GM19035 (cell line): ENCODE measurements at regions not wholly inside any gene's neighbourhood (a gene's known extent, or its start where the extent isn't known, plus 50 kb on each side); places are given as distances from the start of the nearest gene placed in this dataset.
"Not testable (repeated sequence)": the region's sequence is repeated elsewhere in the genome, so short reads cannot be mapped to it uniquely, and the experiment has no call there.

Source experiments
- ATAC-seq: cut with Tn5 transposase; IDR thresholded peaks from one replicate; pipeline ENCODE4 v1.9.1; 2021; ENCODE audit not compliant: unreplicated experiment

DNA sequence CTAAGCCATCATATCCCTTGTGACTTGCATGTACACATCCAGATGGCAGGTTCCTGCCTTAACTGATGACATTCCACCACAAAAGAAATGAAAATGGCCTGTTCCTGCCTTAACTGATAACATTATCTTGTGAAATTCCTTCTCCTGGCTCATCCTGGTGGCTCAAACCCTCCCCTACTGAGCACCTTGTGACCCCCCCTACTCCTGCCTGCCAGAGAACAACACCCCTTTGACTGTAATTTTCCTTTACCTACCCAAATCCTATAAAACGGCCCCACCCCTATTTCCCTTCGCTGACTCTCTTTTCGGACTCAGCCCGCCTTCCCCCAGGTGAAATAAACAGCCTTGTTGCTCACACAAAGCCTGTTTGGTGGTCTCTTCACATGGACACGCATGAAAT, 390.0 kb downstream of the TUSC1 start:
- ATAC-seq: not testable (repeated sequence)

DNA sequence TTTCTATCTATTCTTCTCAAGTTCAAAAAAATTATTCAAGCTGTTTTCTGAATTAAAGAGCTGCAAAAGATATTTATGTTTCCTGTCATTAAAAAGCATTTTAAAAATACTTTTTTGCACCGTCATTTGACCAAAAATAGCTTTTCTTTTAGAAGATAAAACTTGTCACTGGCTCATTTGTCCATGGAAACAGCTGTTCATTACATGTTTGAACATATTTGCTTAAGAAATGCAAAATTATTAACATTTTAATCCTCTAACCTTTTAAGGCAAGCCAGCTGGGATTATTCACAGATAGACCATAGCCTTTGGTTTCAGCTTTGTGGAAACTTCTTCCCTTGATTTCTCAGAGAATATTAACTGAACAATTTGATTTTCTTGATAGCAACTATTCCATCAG, 393.9 kb downstream of the TUSC1 start:
- ATAC-seq: no peak

DNA sequence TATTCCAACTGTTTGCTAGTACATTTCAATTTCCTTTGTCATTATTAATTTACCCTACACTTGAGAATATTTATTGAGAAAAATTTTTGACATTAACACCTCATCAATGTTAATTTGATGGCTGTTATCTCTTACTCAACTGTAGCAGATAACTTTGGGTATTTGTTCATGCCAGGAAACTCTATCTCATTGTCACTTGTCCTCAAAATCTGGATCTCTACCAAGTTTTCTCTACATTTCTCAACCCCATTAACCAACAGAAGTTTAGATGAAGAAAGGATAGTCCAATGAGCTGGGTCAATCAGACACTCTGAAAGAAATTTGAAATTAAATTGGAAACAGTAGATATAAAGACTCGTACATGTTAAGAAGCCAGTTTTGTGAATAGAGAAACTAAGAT, 395.3 kb downstream of the TUSC1 start:
- no peak for ATAC-seq

DNA sequence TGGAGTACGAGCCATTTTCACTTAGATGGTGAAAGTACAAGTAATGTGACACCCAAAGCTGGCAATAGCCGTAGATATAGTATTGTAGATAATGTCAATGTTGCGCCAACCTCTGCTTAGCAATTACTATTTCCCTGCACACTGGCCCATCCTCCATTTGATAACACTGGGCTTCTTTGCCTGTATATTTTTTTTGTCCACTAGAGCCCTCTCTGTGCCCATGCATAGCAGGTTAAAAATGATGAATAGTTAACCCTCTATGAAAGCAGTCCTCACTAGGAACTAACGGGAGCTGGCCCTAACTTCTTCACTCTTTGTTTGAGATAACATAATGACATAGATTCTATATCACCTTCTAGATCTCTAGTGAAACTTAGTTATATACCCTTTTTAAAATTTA, 416.8 kb downstream of the TUSC1 start:
- ATAC-seq: no peak

DNA sequence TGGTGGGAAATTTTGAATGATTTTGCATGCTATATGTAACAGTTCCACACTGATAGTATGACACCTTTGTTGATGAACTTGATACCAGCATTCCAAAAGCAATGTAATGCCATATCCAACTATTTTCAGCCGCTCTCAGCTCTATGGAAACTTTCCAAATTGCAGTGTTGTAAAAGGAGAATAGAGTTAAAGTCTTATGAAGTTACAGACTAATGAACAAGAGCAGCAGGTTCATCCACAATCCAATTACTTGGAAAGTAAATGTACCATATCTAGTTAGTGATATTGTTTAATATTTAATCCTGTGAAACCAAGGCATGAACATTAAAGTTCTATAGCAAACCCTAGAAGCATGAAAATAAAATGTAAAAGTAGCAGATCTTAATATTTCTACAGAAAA, 418.2 kb downstream of the TUSC1 start:
- no peak for ATAC-seq

DNA sequence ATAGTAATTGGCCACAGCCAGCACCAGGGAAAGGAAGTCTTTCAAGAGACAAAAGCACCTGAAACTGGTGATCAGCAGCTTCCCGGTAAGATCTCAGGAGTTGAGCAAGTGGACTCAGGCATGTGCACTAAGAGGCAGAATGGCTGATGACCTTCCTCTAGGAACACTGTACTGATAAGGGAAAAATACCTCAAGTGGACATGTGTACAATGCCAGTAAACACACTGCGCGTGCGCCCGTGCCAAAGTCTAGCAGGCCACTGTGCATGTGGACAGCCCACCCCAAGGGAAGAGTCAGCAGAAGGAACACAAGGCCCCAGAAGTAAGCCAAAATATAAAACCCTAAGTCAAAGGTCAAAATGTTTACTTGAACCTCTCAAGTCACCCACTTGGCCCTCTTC, 423.0 kb downstream of the TUSC1 start:
- no peak for ATAC-seq

DNA sequence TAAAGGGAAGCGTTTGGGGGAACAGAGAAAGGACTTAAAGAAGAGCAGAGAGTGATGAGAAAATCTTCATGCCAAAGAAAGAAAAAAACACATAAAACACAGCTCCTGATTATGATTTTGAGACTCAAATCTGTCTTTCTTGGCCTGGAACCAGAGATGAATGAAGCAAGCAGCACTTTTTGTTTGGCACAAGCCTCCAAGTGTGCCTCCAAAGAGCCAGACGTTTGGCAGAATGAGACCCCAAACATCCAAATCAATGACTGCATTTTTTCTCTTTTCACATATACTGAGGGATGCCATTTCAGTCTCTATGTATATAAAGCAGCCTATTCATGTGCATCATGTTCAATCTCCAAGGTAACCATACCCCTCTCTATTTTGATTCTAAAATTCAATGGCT, 424.2 kb downstream of the TUSC1 start:
- ATAC-seq: no peak

DNA sequence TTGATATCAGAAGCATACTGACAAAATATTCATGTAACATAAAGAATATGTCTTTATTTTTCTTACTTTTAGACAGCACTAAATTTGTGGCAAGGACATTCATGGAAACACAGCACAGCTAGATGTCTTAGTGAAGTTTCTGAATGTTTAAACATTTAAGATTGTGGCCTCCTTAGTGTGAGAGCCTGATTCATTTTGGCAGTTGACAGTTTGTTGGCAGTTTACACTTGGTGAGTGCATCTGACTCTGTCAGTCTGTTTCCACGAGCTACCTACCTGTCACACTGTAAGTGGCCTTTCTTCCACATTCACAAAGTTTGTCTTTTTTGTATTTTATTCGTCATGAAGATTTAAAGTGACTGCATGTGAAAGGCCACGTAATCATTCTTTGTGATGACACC, 436.8 kb downstream of the TUSC1 start:
- no peak for ATAC-seq

DNA sequence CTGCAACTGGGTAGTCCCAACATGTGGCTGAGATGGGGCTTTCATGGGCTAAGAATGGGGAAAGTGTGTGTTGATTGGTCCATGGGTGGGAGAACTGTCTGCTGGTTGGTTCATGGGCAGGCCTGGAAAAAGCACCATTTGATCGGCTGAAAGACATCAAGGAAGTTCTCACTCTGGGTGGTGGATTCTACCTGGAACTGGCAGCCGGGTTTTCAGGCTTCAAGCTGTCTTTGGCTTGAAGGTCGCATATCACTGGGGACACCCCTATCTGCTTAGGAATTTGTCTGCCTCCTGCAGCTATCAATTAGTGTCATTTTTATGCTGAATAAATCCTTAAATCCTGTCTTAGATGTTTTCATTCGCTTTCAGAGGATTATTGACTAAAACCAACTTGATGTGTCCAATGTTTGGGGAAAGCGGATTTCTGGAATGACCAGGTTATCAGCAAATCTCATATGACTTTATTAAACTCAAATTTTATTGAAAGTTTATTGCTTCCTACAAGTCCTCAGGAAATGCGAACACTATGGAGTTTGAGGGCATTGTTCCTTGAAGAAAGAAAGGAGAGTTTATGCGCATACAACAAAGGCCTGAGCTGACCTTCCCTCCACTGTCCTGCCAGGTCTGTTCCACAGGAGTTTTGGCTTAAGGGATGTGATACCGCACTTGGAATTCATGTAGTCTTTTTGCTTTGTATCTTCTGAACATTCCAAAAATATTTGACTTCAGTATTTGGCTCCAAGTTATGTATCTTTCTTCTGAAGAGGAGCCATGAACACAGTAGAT, 451.1 kb downstream of the TUSC1 start:
- no peak for ATAC-seq

DNA sequence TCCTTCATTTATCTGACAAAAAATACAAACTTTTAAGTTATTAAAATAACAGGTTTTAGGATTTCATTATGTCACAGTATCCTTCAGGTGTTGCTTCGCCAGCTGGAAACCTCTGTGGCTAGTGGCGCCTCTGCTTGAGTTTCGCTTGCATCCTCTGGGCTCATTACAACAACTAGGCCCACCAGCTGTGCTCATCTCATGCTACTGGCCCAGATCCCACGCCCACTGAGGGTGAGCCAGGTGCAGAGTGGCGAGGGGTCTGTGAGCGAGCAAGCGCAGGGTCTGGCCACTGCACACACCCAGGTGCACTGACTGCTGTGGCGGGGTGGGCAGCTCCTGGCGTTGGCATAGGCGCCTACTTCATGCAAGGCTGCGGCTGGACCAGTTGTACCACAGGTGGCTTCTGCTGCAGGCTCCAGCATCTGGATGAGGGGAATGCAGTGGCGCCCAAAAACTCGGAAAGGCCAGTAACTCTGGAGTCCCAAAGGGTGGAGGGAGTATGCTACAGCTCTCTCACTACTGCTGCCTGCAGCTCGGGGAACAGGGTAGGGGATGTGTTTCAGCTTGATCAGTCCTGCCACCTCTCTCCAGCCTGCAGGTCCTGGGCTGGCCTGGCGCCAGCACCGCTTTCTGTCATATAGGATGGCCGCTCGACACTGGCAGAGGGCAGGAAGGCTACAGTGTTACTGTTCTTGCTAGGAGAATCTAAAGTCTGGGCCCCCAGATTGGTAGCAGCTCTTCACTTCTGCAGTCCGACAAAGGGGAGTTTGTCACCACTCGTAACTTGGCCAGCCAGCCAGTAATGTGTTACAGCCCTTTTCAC, 452.1 kb downstream of the TUSC1 start:
- no peak for ATAC-seq

DNA sequence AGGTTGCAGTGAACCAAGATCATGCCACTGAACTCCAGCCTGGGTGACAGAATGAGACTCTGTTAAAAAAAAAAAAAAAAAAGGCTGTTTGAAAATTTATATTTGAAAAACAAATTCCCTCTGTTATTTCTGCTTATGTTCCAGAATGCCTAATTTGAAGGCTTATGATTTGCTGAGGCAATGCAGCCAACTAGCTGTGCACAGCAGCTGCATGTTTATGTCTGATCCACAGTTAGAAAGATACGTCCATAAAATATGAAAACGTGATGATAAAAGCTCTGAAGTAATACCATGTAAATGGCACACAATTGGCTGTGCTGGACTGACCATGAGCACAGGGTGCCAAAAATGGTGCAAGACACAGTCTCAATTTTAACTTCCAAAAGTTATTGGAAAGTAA, 453.2 kb downstream of the TUSC1 start:
- no peak for ATAC-seq

DNA sequence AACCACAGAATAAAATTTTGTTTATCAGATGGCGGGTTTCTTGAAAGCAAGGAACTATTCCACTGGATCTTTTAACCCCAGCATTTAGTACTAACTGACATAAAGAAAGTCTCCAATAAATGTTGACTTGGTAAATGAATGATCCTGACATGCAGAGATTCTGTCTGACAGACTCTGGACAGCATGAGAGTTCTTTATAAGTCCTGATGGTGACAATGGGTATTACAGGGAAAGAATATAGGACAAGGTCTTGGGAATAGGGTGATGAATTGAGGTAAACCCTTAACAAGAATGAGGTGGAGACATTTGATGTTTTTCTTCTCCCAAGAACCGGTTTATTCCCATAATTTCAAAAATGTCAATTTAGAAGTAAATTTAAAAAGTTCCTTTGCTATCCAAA, 453.9 kb downstream of the TUSC1 start:
- ATAC-seq: no peak

DNA sequence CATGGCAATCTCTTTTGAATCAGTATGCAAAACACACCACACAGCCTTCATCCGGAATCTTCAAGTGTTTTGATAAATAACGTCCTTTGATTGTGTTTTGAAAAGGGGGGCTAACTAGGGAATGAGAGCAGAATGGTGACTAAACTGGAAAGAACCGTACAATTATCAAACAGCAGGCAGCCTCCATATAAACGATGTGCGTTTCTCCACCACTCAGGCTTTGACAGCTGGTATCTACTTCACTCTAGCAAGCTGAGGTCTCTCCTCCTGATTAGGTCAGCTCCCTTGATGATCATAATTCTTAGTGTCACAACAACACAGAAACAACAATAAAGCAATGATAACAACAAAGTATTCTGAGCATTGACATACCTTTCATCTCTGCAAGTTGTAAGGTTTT, 465.9 kb downstream of the TUSC1 start:
- ATAC-seq: no peak

DNA sequence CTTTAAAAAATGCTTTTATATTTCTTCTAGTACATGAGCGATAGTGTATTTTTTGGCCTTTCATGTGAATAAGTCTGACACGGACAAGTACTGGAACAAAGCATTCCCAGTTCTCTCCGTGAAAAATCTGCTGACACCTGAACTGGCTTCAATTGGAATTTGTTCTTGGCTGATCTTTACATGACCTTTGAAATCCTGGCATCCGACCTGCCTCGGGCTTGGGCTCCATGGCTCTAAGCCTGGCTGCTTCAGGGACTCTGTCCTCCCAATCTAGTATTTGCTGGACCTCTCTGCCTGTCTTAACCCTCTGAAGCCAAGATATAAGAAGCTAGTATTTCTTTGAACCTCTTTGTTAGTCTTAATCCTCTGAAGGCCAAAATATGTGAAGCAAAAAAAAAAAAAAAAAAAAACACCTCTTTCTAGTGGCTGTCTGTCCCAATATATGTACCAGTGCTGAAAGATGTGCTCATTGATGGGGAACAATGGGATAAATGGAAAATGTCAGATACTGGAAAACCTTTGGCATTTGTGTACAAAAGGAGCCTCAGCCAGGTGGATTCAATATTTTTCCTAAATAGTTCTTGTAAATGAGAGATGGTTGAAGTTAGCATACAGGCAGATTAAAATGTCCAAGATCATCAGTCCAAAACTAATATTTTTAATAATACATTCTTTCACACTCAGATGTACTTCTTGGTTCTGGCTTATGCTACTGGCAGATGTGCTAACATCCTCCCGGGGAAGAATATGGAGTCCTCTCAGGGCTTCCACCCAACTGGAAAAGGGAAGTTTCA, 470.6 kb downstream of the TUSC1 start:
- ATAC-seq: no peak

DNA sequence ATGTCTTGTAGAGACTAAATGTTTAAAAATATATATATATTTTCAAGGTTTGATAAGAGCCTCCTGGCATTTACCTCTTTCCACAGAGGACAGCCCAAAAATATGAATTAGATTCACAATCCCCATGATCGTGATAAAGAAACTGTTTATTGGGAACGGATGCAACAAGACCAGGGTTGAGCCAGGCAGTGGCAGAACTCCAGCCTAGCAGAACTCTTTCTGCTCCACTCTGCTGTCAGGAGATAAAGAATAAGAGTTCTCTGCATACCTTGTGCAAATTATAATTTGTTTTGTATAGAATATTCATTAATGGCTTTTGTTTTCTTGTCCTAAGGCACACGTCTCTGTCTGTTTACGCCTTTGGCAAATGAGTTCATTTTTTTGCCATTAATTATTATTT, 472.2 kb downstream of the TUSC1 start:
- ATAC-seq: no peak

DNA sequence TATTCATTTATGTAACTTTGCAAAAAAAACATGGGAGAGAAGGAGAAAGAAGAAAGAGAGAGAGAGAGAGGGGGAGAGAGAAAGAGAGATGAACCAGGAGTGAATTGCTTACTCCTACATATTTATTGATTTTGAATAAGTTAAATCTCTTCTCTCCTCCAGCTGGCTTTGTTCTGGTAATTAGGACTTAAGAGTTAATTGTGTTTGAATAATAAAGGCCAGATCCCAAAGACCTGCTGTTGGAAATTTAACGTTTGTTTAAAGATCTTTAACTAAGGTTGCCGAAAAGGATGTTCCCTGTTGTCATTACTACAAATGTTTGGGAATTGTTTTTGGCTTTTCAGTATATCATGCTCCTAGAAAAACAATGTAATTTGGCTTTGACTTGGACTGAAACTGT, 473.0 kb downstream of the TUSC1 start:
- no peak for ATAC-seq

DNA sequence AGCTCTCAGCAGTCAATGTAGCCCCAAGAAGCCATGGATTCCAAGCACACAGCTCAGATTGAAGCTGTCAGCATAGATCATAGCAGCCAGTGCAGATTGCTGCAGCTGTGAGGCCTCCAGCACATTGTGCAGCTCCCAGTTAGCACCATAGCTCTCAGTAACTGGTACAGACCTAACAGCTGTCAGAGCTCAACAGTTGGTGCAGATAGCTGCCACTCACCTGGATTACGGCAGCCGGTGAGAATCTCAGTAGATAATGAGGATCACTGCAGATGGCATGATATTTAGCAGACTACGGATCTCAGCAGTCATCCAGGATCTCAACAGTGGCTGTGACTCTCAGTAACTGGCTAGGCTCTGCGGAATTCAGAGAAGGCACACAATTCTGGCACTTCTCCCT, 500.4 kb downstream of the TUSC1 start:
- ATAC-seq: no peak

DNA sequence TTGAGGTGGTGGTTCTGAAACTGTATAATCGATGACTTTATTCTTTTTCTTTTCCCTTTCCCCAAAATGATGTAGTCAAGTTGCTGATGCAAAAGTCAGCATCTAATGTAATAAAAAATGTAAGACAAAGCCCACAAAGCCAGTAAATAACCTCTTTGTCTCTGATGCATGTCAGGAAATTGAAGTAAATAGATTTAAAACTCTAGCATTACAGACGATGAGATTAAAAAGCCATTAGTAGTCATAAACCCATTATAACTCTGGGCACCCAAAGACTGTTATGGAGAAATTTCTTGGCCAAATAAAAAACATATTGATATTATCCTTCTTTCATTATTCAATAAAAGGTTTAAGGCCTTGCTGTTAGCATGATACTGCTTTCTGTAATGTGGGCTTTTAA, 548.7 kb downstream of the TUSC1 start:
- no peak for ATAC-seq

DNA sequence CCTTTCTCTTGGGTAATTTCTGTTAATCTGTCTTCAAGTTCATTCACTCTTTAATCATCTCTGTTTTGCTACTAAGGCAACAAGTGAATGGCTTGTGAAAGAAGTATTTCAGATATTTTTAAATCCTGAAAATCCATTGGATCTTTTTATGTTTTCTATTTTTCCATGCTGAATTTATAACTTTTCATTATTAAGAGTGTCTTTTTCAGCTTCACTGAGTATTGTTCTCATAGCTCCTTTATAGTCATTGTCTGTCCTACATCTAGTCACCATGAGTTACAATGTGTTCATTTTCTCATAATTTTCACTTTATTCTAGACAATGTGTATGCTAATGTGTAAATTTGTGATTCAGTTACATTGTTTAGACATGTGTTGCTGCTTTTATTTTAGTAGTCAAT, 556.4 kb downstream of the TUSC1 start:
- no peak for ATAC-seq

DNA sequence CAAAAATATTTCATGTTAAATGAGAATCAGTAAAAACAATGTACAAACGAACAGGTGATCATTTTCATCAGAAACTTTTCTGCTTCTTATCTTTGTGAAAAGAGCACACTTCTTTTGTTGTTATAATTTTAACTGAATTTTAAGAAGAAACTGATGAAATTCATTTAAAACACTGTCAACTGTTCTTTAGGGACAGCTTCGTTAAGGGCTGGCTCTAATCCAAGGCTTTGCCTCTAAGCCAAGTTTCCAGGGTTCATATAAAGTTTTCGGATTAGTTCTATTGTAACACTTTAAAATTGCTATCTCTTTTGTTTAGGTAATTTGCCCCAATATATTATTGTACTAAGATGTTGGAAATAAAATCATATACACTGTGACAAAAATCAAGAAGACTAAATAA, 559.2 kb downstream of the TUSC1 start:
- no peak for ATAC-seq

DNA sequence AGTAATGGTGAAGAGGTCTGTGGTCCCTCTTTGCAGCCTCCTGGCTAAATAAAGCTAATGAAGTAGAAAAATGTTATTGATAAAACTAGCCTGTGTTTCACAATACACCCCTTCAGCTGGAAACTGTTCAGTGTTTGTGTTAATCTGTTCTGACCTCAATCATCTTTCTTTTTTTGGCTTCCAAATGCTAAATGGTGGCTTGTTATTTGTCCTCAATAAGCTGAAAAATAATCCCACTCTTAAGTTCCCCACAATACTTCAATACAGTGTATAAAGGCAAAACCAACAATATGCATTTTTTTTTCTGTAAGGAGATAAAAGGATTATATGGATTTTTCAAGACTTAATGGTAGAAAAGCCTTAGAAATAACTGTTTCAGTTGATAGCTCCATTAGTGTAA, 560.5 kb downstream of the TUSC1 start:
- ATAC-seq: no peak

DNA sequence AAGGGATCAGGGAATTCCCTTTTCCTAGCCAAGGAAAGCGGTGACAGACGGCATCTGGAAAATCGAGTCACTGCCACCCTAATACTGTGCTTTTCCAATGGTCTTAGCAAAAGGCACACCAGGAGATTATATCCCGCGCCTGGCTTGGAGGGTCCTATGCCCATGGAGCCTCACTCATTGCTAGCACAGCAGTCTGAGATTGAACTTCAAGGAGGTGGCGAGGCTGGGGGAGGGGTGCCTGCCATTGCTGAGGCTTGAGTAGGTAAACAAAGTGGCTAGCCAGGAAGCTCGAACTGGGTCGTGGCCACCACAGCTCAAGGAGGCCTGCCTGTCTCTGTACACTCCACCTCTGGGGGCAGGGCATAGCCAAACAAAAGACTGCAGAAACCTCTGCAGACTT, 556.5 kb upstream of the IZUMO3 start:
- ATAC-seq: not testable (repeated sequence)
